ENCODE measurements at regions not wholly inside any gene's neighbourhood (a gene's known extent, or its start where the extent isn't known, plus 50 kb on each side); places are given as distances from the start of the nearest gene placed in this dataset.
"Not testable (repeated sequence)": the region's sequence is repeated elsewhere in the genome, so short reads cannot be mapped to it uniquely, and the experiment has no call there.

DNA sequence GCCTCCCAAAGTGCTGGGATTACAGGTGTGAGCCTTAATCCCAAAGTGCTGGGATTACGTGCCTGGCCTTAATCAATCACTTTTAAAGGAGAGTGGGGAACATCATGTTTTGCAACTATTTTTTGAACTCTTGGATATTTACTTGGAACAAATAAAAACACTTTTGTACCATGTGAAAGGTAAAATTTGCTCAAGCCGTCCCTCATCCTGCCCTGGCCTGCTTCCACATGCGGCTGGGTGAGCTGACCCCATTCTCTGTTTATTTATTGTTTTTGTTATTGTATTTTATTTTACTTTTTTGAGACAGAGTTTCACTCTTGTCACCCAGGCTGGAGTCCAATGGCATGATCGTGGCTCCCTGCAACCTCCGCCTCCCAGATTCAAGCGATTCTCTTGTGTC is 208.0 kb downstream of the NPIPA7 start:
- TF ChIP-seq POLR2A, EP300 (IDR thresholded peaks at IDR 0.05): not testable (repeated sequence)
- TF ChIP-seq, protein P1, sequence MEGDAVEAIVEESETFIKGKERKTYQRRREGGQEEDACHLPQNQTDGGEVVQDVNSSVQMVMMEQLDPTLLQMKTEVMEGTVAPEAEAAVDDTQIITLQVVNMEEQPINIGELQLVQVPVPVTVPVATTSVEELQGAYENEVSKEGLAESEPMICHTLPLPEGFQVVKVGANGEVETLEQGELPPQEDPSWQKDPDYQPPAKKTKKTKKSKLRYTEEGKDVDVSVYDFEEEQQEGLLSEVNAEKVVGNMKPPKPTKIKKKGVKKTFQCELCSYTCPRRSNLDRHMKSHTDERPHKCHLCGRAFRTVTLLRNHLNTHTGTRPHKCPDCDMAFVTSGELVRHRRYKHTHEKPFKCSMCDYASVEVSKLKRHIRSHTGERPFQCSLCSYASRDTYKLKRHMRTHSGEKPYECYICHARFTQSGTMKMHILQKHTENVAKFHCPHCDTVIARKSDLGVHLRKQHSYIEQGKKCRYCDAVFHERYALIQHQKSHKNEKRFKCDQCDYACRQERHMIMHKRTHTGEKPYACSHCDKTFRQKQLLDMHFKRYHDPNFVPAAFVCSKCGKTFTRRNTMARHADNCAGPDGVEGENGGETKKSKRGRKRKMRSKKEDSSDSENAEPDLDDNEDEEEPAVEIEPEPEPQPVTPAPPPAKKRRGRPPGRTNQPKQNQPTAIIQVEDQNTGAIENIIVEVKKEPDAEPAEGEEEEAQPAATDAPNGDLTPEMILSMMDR (IDR thresholded peaks at IDR 0.05), result not testable (repeated sequence)
